Femur (tissue), 1 donor: ENCODE measurements at regions not wholly inside any gene's neighbourhood (a gene's known extent, or its start where the extent isn't known, plus 50 kb on each side); places are given as distances from the start of the nearest gene placed in this dataset.

ENCODE experiments used
- DNase-seq: peaks from one replicate; pipeline ENCODE4 v3.0.0-alpha.2; 2017

- DNase-seq = no peak
These were observed 459.4 kb upstream of the GRIA1 start for GRCh38 chr5:153030755-153031725.

GRCh38 chr5:153039501-153039900 lies 451.0 kb upstream of the GRIA1 start:
- DNase-seq = no peak

DNA sequence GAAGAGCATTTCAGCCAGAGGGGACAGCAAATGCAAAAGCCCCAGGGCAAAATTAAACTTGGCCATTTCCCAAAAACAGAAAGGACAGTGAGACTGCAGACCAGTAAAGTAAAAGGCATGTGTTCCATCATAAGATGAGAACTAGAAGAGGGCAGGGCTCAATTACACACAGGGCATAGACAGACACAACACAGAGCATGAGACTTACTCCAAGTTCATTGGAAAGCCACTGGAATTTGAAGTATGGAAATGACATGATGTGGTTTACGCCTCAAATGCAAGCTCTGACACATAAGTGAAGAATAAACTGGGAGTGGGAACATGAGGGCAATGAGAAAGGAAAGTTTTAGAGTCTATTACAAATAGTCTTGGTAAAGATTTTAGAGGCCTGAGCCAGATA lies 446.6 kb upstream of the GRIA1 start:
- DNase-seq = no peak

GRCh38 chr5:153050496-153051179 lies 439.8 kb upstream of the GRIA1 start:
- DNase-seq = no peak

- no peak for DNase-seq
These were observed 424.2 kb upstream of the GRIA1 start for GRCh38 chr5:153066281-153066680.

DNA sequence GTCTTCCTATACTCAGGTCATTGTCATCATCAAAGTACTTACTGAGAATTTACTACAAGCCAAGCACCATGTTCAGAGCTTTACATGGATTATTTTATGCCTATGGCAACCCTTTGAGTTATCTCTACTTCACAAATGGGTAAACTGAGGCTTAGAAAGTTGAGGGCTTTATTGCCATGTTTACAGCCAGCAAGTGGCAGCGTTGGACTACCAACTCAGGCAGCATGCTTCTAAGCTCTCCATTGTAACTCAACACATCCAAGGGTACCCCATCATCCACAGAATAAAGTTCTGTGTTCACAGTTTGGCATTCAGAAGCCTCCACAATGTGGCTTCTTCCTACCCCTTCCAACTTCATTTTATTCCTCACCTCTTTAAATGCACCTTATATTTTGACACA lies 422.6 kb upstream of the GRIA1 start:
- no peak for DNase-seq

- DNase-seq = no peak
These were observed 411.1 kb upstream of the GRIA1 start for GRCh38 chr5:153079396-153079795.

DNA sequence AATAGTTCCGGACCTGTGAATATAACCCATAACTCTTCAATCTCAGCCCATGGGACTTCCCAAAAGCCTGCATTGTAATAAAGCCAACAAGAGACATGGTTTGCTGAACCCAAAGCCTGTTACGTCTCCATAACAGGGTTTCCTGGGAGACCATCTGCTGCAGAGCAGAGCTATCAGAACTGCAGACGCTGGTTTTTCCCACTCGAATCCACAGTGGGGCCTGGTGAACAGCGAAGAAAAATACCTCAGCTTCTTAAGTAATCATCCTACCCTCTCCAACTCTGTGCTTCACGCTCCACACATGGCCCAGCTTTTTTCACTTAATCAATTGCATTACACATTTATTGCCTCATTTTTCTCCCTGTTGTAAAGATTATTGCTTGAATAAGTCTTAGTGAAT lies 409.5 kb upstream of the GRIA1 start:
- no peak for DNase-seq

DNA sequence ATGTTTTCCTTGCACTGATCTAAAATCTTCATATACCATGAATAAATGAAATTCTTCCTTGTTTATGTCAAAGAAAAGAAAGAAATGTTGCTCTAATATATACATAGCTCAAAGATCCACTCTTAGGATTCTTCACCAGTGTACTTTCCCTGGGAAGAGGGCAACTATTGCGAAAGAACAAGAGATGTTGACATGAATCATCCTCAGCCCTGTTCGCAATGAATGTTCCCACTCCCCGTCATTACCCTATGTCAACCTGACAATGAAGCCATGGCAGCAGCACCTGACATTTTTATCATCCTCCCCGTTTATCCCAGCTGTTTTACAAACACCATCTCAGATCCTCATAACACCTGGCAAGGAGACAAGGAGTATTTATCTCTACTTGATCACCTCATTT lies 409.1 kb upstream of the GRIA1 start:
- no peak for DNase-seq

DNA sequence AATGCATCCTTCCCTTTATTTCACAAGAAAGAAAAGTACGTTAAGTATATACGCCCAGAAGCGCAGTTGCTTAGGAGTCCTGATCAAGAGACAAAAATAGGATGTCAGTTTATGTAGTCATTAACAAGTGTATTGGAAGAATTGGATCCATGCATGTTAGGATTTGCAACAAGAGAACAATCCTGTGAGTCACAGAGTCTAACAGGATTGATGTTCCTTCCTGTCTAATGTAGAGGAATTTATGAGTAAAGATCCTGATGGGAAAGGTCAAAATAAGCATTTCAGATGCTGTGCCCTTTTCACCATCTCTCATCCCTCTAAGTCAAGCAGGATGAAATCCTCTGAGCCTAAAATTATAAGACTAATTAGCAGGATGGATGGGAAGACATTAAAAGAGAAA lies 406.0 kb upstream of the GRIA1 start:
- DNase-seq = no peak

GRCh38 chr5:153086486-153086885 lies 404.0 kb upstream of the GRIA1 start:
- DNase-seq = no peak

DNA sequence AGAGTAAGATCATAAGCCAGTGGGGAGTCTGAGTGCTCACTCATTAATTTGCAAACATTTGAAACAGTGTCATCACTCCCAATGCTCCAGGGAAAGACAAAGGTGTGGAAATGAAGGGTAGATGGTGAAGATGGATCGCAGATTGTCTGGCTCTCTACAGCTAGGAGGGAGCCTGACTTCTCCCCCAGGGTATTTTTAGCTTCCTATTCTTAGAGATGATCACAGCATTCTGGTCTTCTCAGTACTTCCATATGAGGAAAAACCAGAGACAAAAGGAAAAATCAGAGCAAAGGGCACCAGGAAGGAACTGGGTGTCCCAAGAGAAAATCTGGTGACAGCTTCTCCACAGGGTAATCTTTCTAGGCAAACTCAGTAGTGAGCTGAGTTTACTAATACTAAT lies 401.9 kb upstream of the GRIA1 start:
- no peak for DNase-seq

DNA sequence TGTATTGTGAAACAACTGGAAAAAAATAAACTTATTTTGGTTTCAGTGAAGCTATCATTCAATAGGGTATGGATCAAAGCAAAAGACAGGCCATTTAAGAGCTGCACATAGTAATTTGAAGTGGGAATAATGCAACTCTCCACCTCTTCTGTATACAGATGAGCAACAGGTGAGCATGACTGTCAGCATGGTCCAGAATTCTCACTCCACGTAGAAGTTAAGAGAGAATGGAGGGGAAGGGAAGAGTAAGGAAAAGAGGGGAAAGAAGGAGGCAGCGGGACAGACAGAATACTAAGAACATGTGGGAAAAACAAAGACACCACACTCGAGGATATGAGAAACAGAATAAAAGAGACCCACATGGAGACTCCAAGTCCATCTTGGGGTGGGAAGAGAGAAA lies 396.1 kb upstream of the GRIA1 start:
- DNase-seq = no peak

GRCh38 chr5:153096381-153096780 lies 394.1 kb upstream of the GRIA1 start:
- no peak for DNase-seq

DNA sequence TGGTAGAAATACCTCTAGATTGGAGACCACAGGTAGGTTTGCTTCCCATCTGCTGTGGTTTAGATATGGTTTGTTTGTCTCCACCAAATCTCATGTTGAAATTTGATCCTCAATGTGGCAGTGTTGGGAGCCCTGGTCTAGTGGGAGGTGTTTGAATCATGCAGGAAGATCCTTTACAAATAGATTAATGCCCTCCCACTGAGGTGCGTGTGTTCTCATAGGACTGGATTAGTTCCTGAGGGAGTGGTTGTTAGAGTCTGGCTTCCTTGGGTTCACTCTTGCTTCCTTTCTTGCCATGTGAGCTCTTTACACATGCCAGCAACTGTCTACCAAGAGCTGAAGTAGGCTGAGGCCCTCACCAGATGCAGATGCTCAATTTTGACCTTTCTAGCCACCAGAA lies 391.1 kb upstream of the GRIA1 start:
- DNase-seq = no peak

DNA sequence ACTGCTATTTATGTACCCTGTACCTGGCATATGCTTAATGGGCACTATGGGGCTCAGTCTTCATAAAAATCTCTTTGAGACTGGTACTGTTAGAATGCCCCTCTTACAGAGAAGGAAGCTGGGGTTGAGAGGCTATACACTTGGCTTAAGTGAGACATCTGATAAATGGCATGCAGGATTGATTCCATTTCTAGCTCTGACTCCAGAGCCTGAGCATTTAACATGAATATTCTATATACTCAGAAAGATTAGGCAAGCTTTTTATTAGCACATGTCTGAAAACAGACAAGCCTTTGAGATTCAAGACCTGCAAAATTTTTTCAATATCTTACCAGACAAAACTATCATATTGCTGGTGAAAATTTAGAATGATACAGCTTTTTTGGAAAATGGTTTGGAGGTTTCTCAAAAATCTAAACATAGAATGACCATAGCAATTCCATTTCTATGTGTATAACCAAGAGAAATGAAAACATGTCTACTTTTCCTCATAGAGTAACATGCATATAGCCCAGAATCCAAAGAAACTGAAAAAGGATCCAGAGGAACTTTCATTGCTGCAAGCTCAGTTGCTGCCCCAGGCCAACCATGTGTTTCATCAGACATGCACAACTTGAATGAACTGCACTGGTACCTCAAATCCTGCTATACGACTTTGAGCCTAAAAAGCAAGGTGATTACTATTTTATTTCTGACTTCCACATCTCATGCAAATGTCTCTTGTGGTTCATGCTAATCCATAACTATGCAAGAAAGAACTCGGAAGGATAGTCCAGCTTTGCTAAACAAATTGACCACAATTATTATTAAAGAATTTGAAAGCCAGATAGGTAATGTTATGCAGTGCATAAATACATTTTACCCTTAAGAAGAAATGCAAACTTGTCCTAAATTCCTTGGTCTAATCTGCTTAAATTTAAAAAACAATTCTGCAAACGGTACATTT lies 389.0 kb upstream of the GRIA1 start:
- no peak for DNase-seq

GRCh38 chr5:153116916-153117315 lies 373.6 kb upstream of the GRIA1 start:
- no peak for DNase-seq

GRCh38 chr5:153118018-153118417 lies 372.5 kb upstream of the GRIA1 start:
- DNase-seq = no peak

- DNase-seq = no peak
These were observed 368.1 kb upstream of the GRIA1 start for GRCh38 chr5:153122403-153122802.

DNA sequence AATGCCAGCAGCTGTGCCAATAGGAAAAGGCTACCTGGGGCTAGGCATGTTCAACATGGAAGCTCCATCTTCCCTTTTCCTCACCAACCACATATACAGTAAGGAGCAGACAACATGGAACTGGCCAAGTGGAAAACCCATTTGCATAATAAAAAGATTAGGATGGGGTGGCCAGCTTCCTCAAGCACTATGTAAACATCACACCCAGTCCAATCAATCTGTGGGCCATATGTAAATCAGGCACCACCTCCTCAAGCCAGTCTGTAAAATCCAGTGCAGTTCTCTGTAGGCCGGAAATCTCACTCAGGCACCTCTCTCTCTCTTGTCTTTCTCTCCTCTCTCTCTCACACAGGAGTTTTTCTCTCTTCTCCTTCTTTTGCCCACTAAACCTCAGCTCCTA lies 360.2 kb upstream of the GRIA1 start:
- DNase-seq = no peak

GRCh38 chr5:153135411-153135810 lies 355.1 kb upstream of the GRIA1 start:
- no peak for DNase-seq

DNA sequence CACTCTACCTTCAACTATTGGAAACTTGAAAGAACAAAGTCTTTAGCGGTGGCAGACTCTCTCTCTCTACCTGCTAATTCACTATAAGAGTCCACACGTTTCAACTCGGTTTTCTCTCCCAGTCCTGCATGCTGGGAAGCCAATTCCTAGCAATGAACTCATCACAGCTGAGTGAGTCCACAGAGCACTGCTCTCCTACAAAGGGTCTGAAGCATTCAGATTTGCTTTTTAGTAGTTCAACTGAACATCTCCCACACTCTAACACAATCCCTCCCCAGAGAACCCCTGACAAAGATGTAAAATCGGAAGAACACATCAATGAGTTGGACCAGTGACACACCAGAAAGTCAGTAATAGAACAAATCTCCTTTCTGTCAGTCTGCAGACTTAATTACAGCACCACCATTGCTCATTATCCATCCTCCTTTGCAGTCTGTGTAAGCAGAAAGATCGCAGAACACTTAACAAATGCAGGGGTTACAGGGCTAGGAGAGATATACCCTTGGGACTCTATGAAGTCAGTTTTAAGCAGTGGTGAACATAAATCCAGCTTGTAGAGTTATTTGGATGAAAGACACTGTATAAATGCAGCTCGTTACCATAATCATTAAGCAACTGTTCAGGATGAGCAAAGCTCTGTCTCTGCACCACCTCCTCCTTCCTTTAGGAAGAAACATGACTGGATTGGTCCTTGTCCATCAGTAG lies 353.4 kb upstream of the GRIA1 start:
- no peak for DNase-seq
